Progenitor cell of endocrine pancreas (in vitro differentiated cells): ENCODE measurements at regions not wholly inside any gene's neighbourhood (a gene's known extent, or its start where the extent isn't known, plus 50 kb on each side); places are given as distances from the start of the nearest gene placed in this dataset.

ENCODE experiments used
- DNase-seq: peaks from one replicate; pipeline ENCODE4 v3.0.0; 2021; ENCODE audit warnings: low spot score; ENCODE audit not compliant: unreplicated experiment
- H3K27ac Mint-ChIP-seq: 2 replicates; pipeline ENCODE4 v1.8.0; 2021; ENCODE audit warnings: mild to moderate bottlenecking, moderate library complexity, mixed read lengths
- H3K27me3 Mint-ChIP-seq: 2 replicates; pipeline ENCODE4 v1.8.0; 2021; ENCODE audit warnings: mixed read lengths
- H3K36me3 Mint-ChIP-seq: 2 replicates; pipeline ENCODE4 v1.8.0; 2022; ENCODE audit warnings: mixed read lengths; ENCODE audit not compliant: insufficient read depth
- H3K4me1 Mint-ChIP-seq: 2 replicates; pipeline ENCODE4 v1.8.0; 2021; ENCODE audit warnings: low read depth, mixed read lengths
- H3K4me3 Mint-ChIP-seq: 2 replicates; pipeline ENCODE4 v1.8.0; 2021; ENCODE audit warnings: low read depth, mild to moderate bottlenecking, moderate library complexity, mixed read lengths
- H3K9me3 Mint-ChIP-seq: 2 replicates; pipeline ENCODE4 v1.8.0; 2021; ENCODE audit warnings: low read depth, mixed read lengths
- TF ChIP-seq, protein P1 (sequence below): fragments of 200-600 bp; sonication (generic); IDR thresholded peaks from one replicate; pipeline ENCODE4 v1.5.0; 2021; ENCODE audit warnings: antibody characterized with exemption, mild to moderate bottlenecking; ENCODE audit not compliant: unreplicated experiment

DNA sequence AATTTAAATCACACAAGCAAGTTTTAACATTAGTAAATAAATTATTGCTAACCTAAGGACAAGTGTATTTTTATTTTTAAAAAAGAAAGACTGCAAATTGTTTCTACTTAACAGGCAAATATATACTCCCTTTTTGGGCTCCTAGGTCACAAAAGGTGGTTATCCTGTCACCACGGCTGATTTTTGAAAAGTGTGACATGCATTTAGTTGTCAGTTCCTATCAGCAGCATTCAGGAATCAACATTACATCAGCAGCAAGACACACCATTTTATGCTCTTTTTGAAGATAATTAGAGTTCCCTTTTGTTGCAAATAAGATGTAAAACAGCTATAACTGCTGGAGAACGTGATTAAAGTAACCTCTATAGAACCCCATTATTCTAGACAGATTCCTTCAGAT, 357.5 kb upstream of the TMCO5A start:
- Mint-ChIP-seq H3K27ac (no peak overlapping the region), H3K4me3 (no peak overlapping the region), H3K36me3 (no peaks in the 10 kb centered on the region), H3K9me3 (peaks cover 6% of the 10 kb centered on the region), H3K4me1 (no peaks in the 10 kb centered on the region), H3K27me3 (no peaks in the 10 kb centered on the region)
- no peak for DNase-seq
- TF ChIP-seq, protein P1, sequence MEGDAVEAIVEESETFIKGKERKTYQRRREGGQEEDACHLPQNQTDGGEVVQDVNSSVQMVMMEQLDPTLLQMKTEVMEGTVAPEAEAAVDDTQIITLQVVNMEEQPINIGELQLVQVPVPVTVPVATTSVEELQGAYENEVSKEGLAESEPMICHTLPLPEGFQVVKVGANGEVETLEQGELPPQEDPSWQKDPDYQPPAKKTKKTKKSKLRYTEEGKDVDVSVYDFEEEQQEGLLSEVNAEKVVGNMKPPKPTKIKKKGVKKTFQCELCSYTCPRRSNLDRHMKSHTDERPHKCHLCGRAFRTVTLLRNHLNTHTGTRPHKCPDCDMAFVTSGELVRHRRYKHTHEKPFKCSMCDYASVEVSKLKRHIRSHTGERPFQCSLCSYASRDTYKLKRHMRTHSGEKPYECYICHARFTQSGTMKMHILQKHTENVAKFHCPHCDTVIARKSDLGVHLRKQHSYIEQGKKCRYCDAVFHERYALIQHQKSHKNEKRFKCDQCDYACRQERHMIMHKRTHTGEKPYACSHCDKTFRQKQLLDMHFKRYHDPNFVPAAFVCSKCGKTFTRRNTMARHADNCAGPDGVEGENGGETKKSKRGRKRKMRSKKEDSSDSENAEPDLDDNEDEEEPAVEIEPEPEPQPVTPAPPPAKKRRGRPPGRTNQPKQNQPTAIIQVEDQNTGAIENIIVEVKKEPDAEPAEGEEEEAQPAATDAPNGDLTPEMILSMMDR, result no peak

DNA sequence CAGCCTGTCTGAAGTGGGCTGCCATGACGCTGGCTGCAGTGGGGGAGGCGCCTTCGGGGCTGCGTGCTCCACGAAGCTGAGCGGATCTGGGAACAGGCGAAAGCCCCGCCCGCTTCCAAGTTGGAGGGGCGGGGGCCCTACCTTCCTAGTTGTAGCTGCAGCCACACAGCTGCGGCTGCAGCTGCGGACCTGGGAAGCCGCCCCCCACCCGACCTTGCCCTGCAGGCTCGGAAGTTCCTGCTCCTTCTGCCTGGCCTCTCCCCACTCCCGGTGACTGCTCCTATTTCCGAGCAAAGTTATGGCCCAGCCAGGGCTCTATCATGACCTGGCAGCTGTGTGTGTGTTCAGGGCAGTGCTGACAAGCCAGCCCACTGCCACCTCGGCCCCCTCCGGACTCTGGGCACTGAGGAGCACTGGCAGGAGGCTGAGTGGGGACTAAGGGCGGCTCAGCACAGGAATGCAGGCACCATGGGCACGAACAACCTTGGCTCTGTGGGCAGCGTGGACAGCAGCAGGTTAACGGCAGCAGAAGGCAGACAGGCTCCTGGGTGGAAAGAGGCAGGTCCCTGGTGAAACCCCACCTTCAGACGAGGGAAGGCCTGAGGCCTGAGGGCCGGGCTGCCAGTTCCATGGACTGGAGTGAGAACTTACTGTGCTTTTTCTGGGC, 352.4 kb upstream of the TMCO5A start:
- no peak overlapping the region for H3K27ac Mint-ChIP-seq
- peaks cover 2% of the 10 kb centered on the region for H3K4me1 Mint-ChIP-seq
- no peak for DNase-seq
- TF ChIP-seq, protein P1, result no peak
- no peaks in the 10 kb centered on the region for H3K27me3 Mint-ChIP-seq
- no peak overlapping the region for H3K4me3 Mint-ChIP-seq
- peaks cover 9% of the 10 kb centered on the region for H3K9me3 Mint-ChIP-seq
- no peaks in the 10 kb centered on the region for H3K36me3 Mint-ChIP-seq

DNA sequence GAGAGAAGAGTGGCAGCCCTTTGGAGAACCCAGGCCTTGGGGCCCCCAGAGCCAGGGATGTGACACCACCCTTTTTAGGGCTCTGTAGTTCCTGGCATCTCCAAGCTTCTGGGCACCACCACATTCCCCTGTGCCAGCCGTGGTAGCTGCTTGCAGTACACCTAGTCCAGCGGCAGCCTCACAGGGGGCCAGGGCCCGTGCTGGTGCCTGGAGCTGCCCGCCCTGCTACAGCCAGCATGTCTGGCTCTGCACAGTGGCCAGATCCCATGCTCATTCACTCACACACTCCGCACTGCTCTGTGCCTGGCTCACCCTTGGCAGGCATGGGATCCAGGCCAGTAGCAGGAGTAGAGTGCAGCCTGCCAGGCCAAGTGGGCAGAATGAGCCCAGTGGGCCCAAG, 351.6 kb upstream of the TMCO5A start:
- Mint-ChIP-seq H3K4me1 (peaks cover 2% of the 10 kb centered on the region), H3K4me3 (no peak overlapping the region), H3K27ac (no peak overlapping the region), H3K36me3 (no peaks in the 10 kb centered on the region), H3K27me3 (no peaks in the 10 kb centered on the region), H3K9me3 (peaks cover 9% of the 10 kb centered on the region)
- no peak for DNase-seq
- TF ChIP-seq, protein P1, result no peak

DNA sequence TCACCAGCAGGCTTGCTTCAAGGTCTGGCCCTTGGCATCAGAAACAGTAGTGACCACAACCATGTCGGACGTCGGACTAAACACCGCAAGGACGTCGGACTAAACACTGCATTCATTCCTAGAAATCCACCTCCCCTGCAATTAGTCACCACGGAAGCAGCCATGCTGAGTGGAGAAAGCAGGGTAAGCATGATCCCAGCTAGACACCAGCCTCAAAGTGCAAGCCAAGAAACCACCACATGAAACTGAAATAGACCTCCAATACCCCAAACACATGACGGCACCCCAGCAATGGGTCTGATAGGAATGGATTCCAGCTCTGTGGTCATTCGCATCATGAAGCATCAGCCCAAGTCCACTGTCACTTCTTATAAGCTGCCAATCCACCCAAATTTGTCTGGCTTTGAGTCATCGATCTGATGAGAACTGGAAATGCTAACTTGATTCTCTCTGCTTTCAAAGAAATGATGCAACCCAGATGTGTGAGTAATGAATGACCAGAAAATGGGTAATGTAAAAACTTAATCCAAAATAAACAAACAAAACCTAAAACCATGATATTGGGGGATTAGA, 348.3 kb upstream of the TMCO5A start:
- H3K4me1 Mint-ChIP-seq, result peaks cover 2% of the 10 kb centered on the region
- H3K4me3 Mint-ChIP-seq, result no peak overlapping the region
- H3K9me3 Mint-ChIP-seq, result peaks cover 10% of the 10 kb centered on the region
- no peak for DNase-seq
- peak overlapping the region; percentile 14 for H3K27ac Mint-ChIP-seq
- TF ChIP-seq, protein P1, result no peak
- H3K27me3 Mint-ChIP-seq, result no peaks in the 10 kb centered on the region
- no peaks in the 10 kb centered on the region for H3K36me3 Mint-ChIP-seq

DNA sequence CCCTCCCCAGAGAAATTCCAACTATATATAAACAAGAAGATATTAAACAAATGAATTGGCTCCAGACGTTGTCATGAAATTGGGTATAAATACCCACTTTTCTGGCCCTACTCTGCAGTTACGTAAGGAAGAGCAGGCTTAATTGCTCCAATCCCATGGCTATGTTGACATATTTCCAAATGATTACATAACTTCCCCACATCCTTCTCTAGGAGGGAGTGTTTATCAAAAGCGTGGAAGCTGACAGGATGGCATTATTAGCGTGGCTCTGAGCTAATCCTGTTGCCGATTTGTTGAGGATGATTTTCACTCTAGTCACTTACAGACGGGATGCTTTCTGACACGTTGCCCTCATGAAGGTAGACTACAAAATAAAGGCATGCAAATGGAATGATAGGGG, 347.5 kb upstream of the TMCO5A start:
- H3K9me3 Mint-ChIP-seq, result peaks cover 9% of the 10 kb centered on the region
- TF ChIP-seq, protein P1, result no peak
- no peak overlapping the region for H3K4me3 Mint-ChIP-seq
- peaks cover 2% of the 10 kb centered on the region for H3K4me1 Mint-ChIP-seq
- H3K27ac Mint-ChIP-seq, result no peak overlapping the region
- no peaks in the 10 kb centered on the region for H3K27me3 Mint-ChIP-seq
- H3K36me3 Mint-ChIP-seq, result no peaks in the 10 kb centered on the region
- DNase-seq, result no peak
